WERI-Rb-1 (cell line): ENCODE measurements at regions not wholly inside any gene's neighbourhood (a gene's known extent, or its start where the extent isn't known, plus 50 kb on each side); places are given as distances from the start of the nearest gene placed in this dataset.

ENCODE experiments used
- DNase-seq: peaks from one replicate; pipeline ENCODE4 v3.0.0-alpha.2; 2020
- H3K27ac ChIP-seq: fragments of 250-450 bp; sonication (Bioruptor Pico); 2 replicates; pipeline ENCODE4 v1.5.1; 2020; ENCODE audit warnings: mild to moderate bottlenecking, moderate library complexity
- H3K27me3 ChIP-seq: fragments of 250-450 bp; sonication (Bioruptor Pico); 2 replicates; pipeline ENCODE4 v1.5.1; 2021; ENCODE audit warnings: mild to moderate bottlenecking, low read depth, moderate library complexity; ENCODE audit not compliant: insufficient read depth, severe bottlenecking
- H3K36me3 ChIP-seq: fragments of 250-450 bp; sonication (Bioruptor Pico); 2 replicates; pipeline ENCODE4 v1.5.1; 2020; ENCODE audit warnings: mild to moderate bottlenecking, moderate library complexity
- H3K4me3 ChIP-seq: 2 replicates; pipeline ENCODE4 v1.5.1; 2011; ENCODE audit warnings: low read depth, mild to moderate bottlenecking, control low read depth, low read length
- H3K9me3 ChIP-seq: fragments of 250-450 bp; sonication (Bioruptor Pico); 2 replicates; pipeline ENCODE4 v1.5.1; 2021; ENCODE audit warnings: mild to moderate bottlenecking, moderate library complexity; ENCODE audit not compliant: severe bottlenecking
- CTCF ChIP-seq: IDR thresholded peaks from 2 replicates; pipeline ENCODE4 v1.5.1; 2011; ENCODE audit warnings: low read depth, mild to moderate bottlenecking, control low read depth, inconsistent platforms, low read length

GRCh38 chr12:97275256-97275655 lies 187.3 kb upstream of the RMST start:
- no peak overlapping the region for H3K27ac ChIP-seq
- DNase-seq = no peak
- no peak overlapping the region for H3K4me3 ChIP-seq
- no peak for TF ChIP-seq CTCF
- H3K36me3 ChIP-seq = no peaks in the 10 kb centered on the region
- no peaks in the 10 kb centered on the region for H3K27me3 ChIP-seq
- no peaks in the 10 kb centered on the region for H3K9me3 ChIP-seq

- H3K9me3 ChIP-seq = no peaks in the 10 kb centered on the region
- no peak for DNase-seq
- no peak overlapping the region for H3K27ac ChIP-seq
- H3K36me3 ChIP-seq = no peaks in the 10 kb centered on the region
- no peaks in the 10 kb centered on the region for H3K27me3 ChIP-seq
- no peak for TF ChIP-seq CTCF
- no peak overlapping the region for H3K4me3 ChIP-seq
Measured at GRCh38 chr12:97275728-97276590, 186.6 kb upstream of the RMST start.

- Histone ChIP-seq H3K9me3 (no peaks in the 10 kb centered on the region), H3K27me3 (no peaks in the 10 kb centered on the region), H3K4me3 (no peak overlapping the region), H3K27ac (no peak overlapping the region), H3K36me3 (no peaks in the 10 kb centered on the region)
- DNase-seq = no peak
- no peak for TF ChIP-seq CTCF
Measured at GRCh38 chr12:97276661-97277429, 185.8 kb upstream of the RMST start.

- DNase-seq = peak; percentile 51
- peak; percentile 76 for TF ChIP-seq CTCF
Measured at GRCh38 chr12:97283297-97283696, 179.3 kb upstream of the RMST start.

GRCh38 chr12:97288531-97288930 lies 174.1 kb upstream of the RMST start:
- Histone ChIP-seq H3K4me3 (no peak overlapping the region), H3K36me3 (no peaks in the 10 kb centered on the region), H3K27me3 (no peaks in the 10 kb centered on the region), H3K27ac (no peak overlapping the region), H3K9me3 (no peaks in the 10 kb centered on the region)
- no peak for TF ChIP-seq CTCF
- no peak for DNase-seq

More at GRCh38 chr12:97283297-97283696, 179.3 kb upstream of the RMST start:
- H3K36me3 ChIP-seq = no peaks in the 10 kb centered on the region
- H3K27ac ChIP-seq = no peak overlapping the region
- no peaks in the 10 kb centered on the region for H3K9me3 ChIP-seq
- no peak overlapping the region for H3K4me3 ChIP-seq
- no peaks in the 10 kb centered on the region for H3K27me3 ChIP-seq
